ENCODE measurements at regions not wholly inside any gene's neighbourhood (a gene's known extent, or its start where the extent isn't known, plus 50 kb on each side); places are given as distances from the start of the nearest gene placed in this dataset.

DNA sequence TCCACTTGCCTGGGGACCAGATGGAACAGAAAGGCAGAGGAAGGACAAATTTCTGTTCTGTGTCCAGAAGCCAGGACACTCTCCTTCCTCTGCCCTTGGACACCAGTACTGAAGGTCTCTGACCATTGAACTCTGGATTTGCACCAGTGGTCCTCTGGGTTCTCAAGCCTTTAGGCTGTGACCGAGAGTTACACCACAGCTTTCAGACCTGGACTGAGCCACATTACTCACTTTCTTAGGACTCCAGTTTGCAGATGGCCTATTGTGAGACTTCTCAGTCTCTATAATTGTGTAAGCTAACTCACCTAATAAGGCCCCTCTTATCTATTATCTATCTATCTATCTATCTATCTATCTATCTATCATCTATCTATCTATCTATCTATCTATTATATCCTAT lies 295.3 kb upstream of the GALNTL6 start:
- H3K9me1 ChIP-seq (ENCODE audit: control insufficient read depth, insufficient read depth, low read length) = no peaks in the 10 kb centered on the region
- H3K36me3 ChIP-seq (ENCODE audit: control insufficient read depth, insufficient read depth, low read length) = no peaks in the 10 kb centered on the region
- POLR2A ChIA-PET = no interaction called here
- FAIRE-seq (no peak), DNase-seq (ENCODE audit: extremely low read depth in 1 of 4, low spot score in 3 of 4) (no peak), ATAC-seq (no peak)
- no peak overlapping the region for H3K4me3 ChIP-seq
- no TSS peak for BruUV-seq (replicated peaks)
- no peaks in the 10 kb centered on the region for H3K9me3 ChIP-seq (replicated peaks; ENCODE audit: control insufficient read depth, insufficient read depth, low read depth, low read length)
- no peaks in the 10 kb centered on the region for H3K4me1 ChIP-seq (replicated peaks in 1 of 2; ENCODE audit: control insufficient read depth in 2 of 2, insufficient read depth in 2 of 2, low read length in 2 of 2)
- CTCF ChIA-PET (ENCODE audit: low intra/inter-chr PET ratio) = no interaction called here
- in situ Hi-C loops (cut with MboI) = no loop called here
- H3K79me2 ChIP-seq (ENCODE audit: control insufficient read depth, insufficient read depth, low read length) = no peaks in the 10 kb centered on the region
- no peaks in the 10 kb centered on the region for H4K20me1 ChIP-seq (replicated peaks; ENCODE audit: control insufficient read depth, insufficient read depth, low read length)
- WGBS (ENCODE audit: insufficient coverage, low coverage, missing lambda C conversion rate) = 25% methylated on average over 1 of the region's 1 CpG
- H2AFZ ChIP-seq (ENCODE audit: low read depth, low read length) = no peak overlapping the region
- H3K9ac ChIP-seq (ENCODE audit: insufficient read depth in 1 of 2, low read depth in 2 of 2, low read length in 2 of 2) = no peak overlapping the region
- no peaks in the 10 kb centered on the region for H3K27me3 ChIP-seq (ENCODE audit: control insufficient read depth in 2 of 2, insufficient read depth in 2 of 2, low read length in 2 of 2)
- intact Hi-C loops (cut with micrococcal nuclease) = no loop called here
- no peak overlapping the region for H3K27ac ChIP-seq (ENCODE audit: extremely low read depth, low read depth, low read length)
- no peak overlapping the region for H3K4me2 ChIP-seq (ENCODE audit: insufficient read depth, low read length)
- TF ChIP-seq TEAD4 (IDR thresholded peaks at IDR 0.05; ENCODE audit: low read length) = no peak
- TF ChIP-seq TEAD4 (CRISPR knock-in tag; IDR thresholded peaks at IDR 0.05; ENCODE audit: borderline replicate concordance) = no peak
- TF ChIP-seq CBX1 (IDR thresholded peaks at IDR 0.05; ENCODE audit: low read depth) = no peak
- no peak for TF ChIP-seq POLR2H (tag; IDR thresholded peaks at IDR 0.05; ENCODE audit: low read depth)
- no peak for TF ChIP-seq PCBP2 (IDR thresholded peaks at IDR 0.05; ENCODE audit: low read depth, low read length, poor library complexity, severe bottlenecking)
- TF ChIP-seq THRB (CRISPR knock-in tag; conservative IDR thresholded peaks at IDR 0.05) = no peak
- no peak for TF ChIP-seq HMG20A (CRISPR knock-in tag; conservative IDR thresholded peaks at IDR 0.05)
- no peak for TF ChIP-seq PML (IDR thresholded peaks at IDR 0.05; ENCODE audit: low read length)
- TF ChIP-seq, protein P1, sequence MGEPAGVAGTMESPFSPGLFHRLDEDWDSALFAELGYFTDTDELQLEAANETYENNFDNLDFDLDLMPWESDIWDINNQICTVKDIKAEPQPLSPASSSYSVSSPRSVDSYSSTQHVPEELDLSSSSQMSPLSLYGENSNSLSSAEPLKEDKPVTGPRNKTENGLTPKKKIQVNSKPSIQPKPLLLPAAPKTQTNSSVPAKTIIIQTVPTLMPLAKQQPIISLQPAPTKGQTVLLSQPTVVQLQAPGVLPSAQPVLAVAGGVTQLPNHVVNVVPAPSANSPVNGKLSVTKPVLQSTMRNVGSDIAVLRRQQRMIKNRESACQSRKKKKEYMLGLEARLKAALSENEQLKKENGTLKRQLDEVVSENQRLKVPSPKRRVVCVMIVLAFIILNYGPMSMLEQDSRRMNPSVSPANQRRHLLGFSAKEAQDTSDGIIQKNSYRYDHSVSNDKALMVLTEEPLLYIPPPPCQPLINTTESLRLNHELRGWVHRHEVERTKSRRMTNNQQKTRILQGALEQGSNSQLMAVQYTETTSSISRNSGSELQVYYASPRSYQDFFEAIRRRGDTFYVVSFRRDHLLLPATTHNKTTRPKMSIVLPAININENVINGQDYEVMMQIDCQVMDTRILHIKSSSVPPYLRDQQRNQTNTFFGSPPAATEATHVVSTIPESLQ (CRISPR knock-in tag; IDR thresholded peaks at IDR 0.05) = no peak
- no peak for TF ChIP-seq VEZF1 (CRISPR knock-in tag; IDR thresholded peaks at IDR 0.05)
- TF ChIP-seq CBX3 (IDR thresholded peaks at IDR 0.05; ENCODE audit: borderline replicate concordance in 1 of 2, low read length in 2 of 2) = no peak

Data from K562 (cell line).